Endothelial cell of umbilical vein (primary cell): ENCODE measurements at regions not wholly inside any gene's neighbourhood (a gene's known extent, or its start where the extent isn't known, plus 50 kb on each side); places are given as distances from the start of the nearest gene placed in this dataset.

Experiments used
- CTCF ChIP-seq, 2 donors: IDR thresholded peaks; 1 replicate in 1 of 2; 2 replicates in 1 of 2; pipeline ENCODE4 v1.5.1; 2011; ENCODE audit warnings: low read length in 2 of 2, mild to moderate bottlenecking in 2 of 2, moderate library complexity in 2 of 2, control low read depth in 1 of 2, inconsistent platforms in 1 of 2, low read depth in 1 of 2; ENCODE audit not compliant: insufficient read depth in 1 of 2; ENCODE audit errors: extremely low read depth in 1 of 2
- EZH2 ChIP-seq: IDR thresholded peaks from 2 replicates; pipeline ENCODE4 v1.6.1; 2012; ENCODE audit warnings: borderline replicate concordance, low read depth, mild to moderate bottlenecking, moderate library complexity, low read length, inconsistent platforms; ENCODE audit not compliant: severe bottlenecking
- JUN ChIP-seq: IDR thresholded peaks from 2 replicates; pipeline ENCODE4 v1.6.1; 2011; ENCODE audit warnings: borderline replicate concordance, low read depth; ENCODE audit not compliant: insufficient read length, insufficient read depth
- MYC ChIP-seq: IDR thresholded peaks from one replicate; pipeline ENCODE4 v1.6.1; 2011; ENCODE audit warnings: mild to moderate bottlenecking, low read depth, low read length
- POLR2A ChIP-seq: IDR thresholded peaks from 2 replicates; pipeline ENCODE4 v1.6.1; 2012; ENCODE audit warnings: low read depth, mild to moderate bottlenecking, control low read depth, low read length
- POLR2AphosphoS5 ChIP-seq: IDR thresholded peaks from 2 replicates; pipeline ENCODE4 v1.6.1; 2012; ENCODE audit warnings: low read depth, mild to moderate bottlenecking, control low read depth, low read length, moderate library complexity; ENCODE audit not compliant: insufficient read depth
- TF ChIP-seq, protein P1 (sequence below): IDR thresholded peaks from 2 replicates; pipeline ENCODE4 v1.6.1; 2011; ENCODE audit not compliant: insufficient read depth, insufficient read length

GRCh38 chr14:28245216-28245615 lies 521.4 kb upstream of the FOXG1 start:
- no peak for TF ChIP-seq POLR2AphosphoS5
- TF ChIP-seq CTCF (IDR thresholded peaks at IDR 0.05; ENCODE audit: extremely low read depth in 1 of 2, insufficient read depth in 1 of 2, low read depth in 1 of 2, low read length in 2 of 2), result no peak
- no peak for TF ChIP-seq POLR2A
- no peak for TF ChIP-seq EZH2
- TF ChIP-seq, protein P1, sequence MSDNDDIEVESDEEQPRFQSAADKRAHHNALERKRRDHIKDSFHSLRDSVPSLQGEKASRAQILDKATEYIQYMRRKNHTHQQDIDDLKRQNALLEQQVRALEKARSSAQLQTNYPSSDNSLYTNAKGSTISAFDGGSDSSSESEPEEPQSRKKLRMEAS, result no peak
- no peak for TF ChIP-seq MYC
- no peak for TF ChIP-seq JUN
